GM23248 (cell line): ENCODE measurements at regions not wholly inside any gene's neighbourhood (a gene's known extent, or its start where the extent isn't known, plus 50 kb on each side); places are given as distances from the start of the nearest gene placed in this dataset.

ENCODE experiments used
- DNase-seq: peaks from one replicate; pipeline ENCODE4 v3.0.0-alpha.2; 2015
- H2AFZ ChIP-seq: fragments of 200-600 bp; sonication (generic); 2 replicates; pipeline ENCODE4 v1.6.1; 2016; ENCODE audit warnings: antibody characterized with exemption
- H3F3A ChIP-seq: fragments of 200-600 bp; sonication (generic); 2 replicates; pipeline ENCODE4 v1.6.1; 2016; ENCODE audit warnings: mild to moderate bottlenecking, antibody characterized with exemption, mixed run types; ENCODE audit not compliant: insufficient read depth
- H3K27ac ChIP-seq: fragments of 200-600 bp; sonication (generic); 2 replicates; pipeline ENCODE4 v1.5.1; 2016; ENCODE audit warnings: mild to moderate bottlenecking
- H3K27me3 ChIP-seq: fragments of 200-600 bp; sonication (generic); replicated peaks from 2 replicates; pipeline ENCODE4 v1.6.1; 2016; ENCODE audit warnings: mild to moderate bottlenecking; ENCODE audit not compliant: insufficient read depth
- H3K36me3 ChIP-seq: fragments of 200-600 bp; sonication (generic); 2 replicates; pipeline ENCODE4 v1.6.1; 2016; ENCODE audit warnings: low read depth, mild to moderate bottlenecking
- H3K4me1 ChIP-seq: fragments of 200-600 bp; sonication (generic); 2 replicates; pipeline ENCODE4 v1.6.1; 2016; ENCODE audit warnings: mild to moderate bottlenecking; ENCODE audit not compliant: insufficient read depth
- H3K4me2 ChIP-seq: fragments of 200-600 bp; sonication (generic); one replicate; pipeline ENCODE4 v1.6.1; 2016; ENCODE audit warnings: mild to moderate bottlenecking; ENCODE audit not compliant: unreplicated experiment
- H3K4me3 ChIP-seq: fragments of 200-600 bp; sonication (generic); 2 replicates; pipeline ENCODE4 v1.5.1; 2016; ENCODE audit warnings: mild to moderate bottlenecking
- H3K79me2 ChIP-seq: fragments of 200-600 bp; sonication (generic); 2 replicates; pipeline ENCODE4 v1.6.1; 2016; ENCODE audit warnings: mild to moderate bottlenecking; ENCODE audit not compliant: insufficient read depth
- H3K9ac ChIP-seq: fragments of 200-600 bp; sonication (generic); 2 replicates; pipeline ENCODE4 v1.6.1; 2016; ENCODE audit warnings: mild to moderate bottlenecking
- H3K9me2 ChIP-seq: fragments of 200-600 bp; sonication (generic); 2 replicates; pipeline ENCODE4 v1.6.1; 2016; ENCODE audit warnings: mixed run types, mild to moderate bottlenecking, moderate library complexity; ENCODE audit not compliant: insufficient read depth
- H3K9me3 ChIP-seq: fragments of 200-600 bp; sonication (generic); one replicate; pipeline ENCODE4 v1.6.1; 2017; ENCODE audit warnings: low read depth
- H4K20me1 ChIP-seq: fragments of 200-600 bp; sonication (generic); 2 replicates; pipeline ENCODE4 v1.6.0; 2016; ENCODE audit not compliant: insufficient read depth
- EZH2 ChIP-seq: fragments of 200-600 bp; sonication (generic); IDR thresholded peaks from 2 replicates; pipeline ENCODE4 v1.6.1; 2018; ENCODE audit warnings: antibody characterized with exemption, mild to moderate bottlenecking; ENCODE audit not compliant: insufficient read depth, poor library complexity, severe bottlenecking
- EZH2phosphoT487 ChIP-seq: fragments of 200-600 bp; sonication (generic); IDR thresholded peaks from 2 replicates; pipeline ENCODE4 v1.6.1; 2018; ENCODE audit warnings: antibody characterized with exemption, moderate library complexity, mild to moderate bottlenecking, low read depth; ENCODE audit not compliant: insufficient read depth
- WGBS, 2 experiments: methylation state at CpG; one replicate each; pipeline ENCODE4 v1.1.6; 2015 to 2017; ENCODE audit warnings: low lambda C conversion rate in 2 of 2, low coverage in 1 of 2; ENCODE audit errors: missing lambda C conversion rate in 2 of 2; 5-methylcytosine and 5-hydroxymethylcytosine counted together
- in situ Hi-C: fragments of 300-500 bp; cut with MboI; formaldehyde crosslinking; loops from 2 replicates; pipeline ENCODE4 v1.15.0; 2020

- Histone ChIP-seq H3K9me2 (no peaks in the 10 kb centered on the region), H3K36me3 (no peaks in the 10 kb centered on the region), H3K9ac (no peak overlapping the region), H3K4me3 (no peak overlapping the region), H3K4me2 (no peak overlapping the region), H2AFZ (no peak overlapping the region), H3K79me2 (no peaks in the 10 kb centered on the region), H3F3A (no peaks in the 10 kb centered on the region; the same call in 1 of the 2 replicates), H3K4me1 (no peaks in the 10 kb centered on the region), H3K27ac (peak overlapping the region; percentile 36; the same call in 1 of the 2 replicates), H3K9me3 (no peaks in the 10 kb centered on the region), H3K27me3 (0 out of 2 replicates have a peak, but pooled peaks cover 9% of the 10 kb centered on the region), H4K20me1 (no peaks in the 10 kb centered on the region)
- TF ChIP-seq EZH2phosphoT487, result no peak
- TF ChIP-seq EZH2, result no peak
- in situ Hi-C loops, result loop anchor here (25.0 kb wide), 1 partner anchor 1342 kb away; no protein-coding TSS in a partner anchor
- WGBS, 2 experiments, result 28 to 46% methylated on average over 1 of the region's 1 CpG
- DNase-seq, result peak; percentile 83
Observed at GRCh38 chr9:73219985-73220626, 68.4 kb downstream of the ANXA1 start.

DNA sequence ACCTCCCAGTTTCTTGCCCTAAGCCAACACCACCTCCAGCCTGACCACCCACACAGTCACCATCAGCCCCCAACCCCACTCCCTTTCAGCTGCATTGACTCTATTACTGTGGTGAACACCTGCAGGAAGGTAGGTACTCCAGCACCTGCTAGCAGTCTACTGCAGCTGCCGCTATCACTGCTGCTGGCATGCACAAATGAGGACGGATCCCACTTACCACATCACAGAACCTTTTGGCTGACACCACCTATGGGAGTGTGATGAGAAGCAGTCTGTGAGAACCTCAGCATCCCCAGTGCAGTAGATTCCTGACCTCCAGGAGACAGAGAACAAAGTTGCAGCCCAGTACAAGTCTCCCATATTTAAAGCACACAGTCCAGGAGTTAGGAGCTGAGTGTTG lies 71.9 kb downstream of the ANXA1 start:
- in situ Hi-C loops, result loop anchor here (25.0 kb wide), 1 partner anchor 1339 kb away; no protein-coding TSS in a partner anchor
- H3K9me3 ChIP-seq, result no peaks in the 10 kb centered on the region
- H3K79me2 ChIP-seq, result no peaks in the 10 kb centered on the region
- H3K36me3 ChIP-seq, result no peaks in the 10 kb centered on the region
- WGBS, 2 experiments, result 40 to 47% methylated on average over 2 of the region's 2 CpGs
- H3F3A ChIP-seq, result no peaks in the 10 kb centered on the region; the same call in 1 of the 2 replicates
- H3K4me2 ChIP-seq, result no peak overlapping the region
- H3K27ac ChIP-seq, result no peak overlapping the region
- H3K4me3 ChIP-seq, result no peak overlapping the region
- H3K9me2 ChIP-seq, result no peaks in the 10 kb centered on the region
- DNase-seq, result no peak
- H3K9ac ChIP-seq, result no peak overlapping the region
- TF ChIP-seq EZH2phosphoT487 (no peak), EZH2 (no peak)
- 0 out of 2 replicates have a peak, but pooled peaks cover 7% of the 10 kb centered on the region for H3K27me3 ChIP-seq
- no peak overlapping the region for H2AFZ ChIP-seq
- H4K20me1 ChIP-seq, result no peaks in the 10 kb centered on the region
- no peaks in the 10 kb centered on the region for H3K4me1 ChIP-seq

DNA sequence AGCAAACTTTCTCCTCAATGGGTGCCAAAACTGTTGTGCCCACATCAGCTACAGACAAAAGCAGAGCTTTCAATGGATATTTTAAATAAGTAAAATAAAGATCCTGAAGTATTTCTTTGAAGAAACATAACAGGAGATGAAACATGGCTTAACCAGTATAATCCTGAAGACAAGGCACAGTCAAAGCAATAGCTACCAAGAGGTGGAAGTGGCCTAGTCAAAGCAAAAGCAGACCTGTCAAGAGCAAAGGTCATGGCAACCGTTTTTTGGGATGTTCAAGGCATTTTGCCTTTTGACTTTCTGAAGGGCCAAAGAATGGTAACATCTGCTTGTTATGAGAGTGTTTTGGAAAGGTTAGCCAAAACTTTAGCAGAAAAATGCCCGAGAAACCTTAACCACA lies 77.9 kb downstream of the ANXA1 start:
- in situ Hi-C loops, result no loop called here
- Histone ChIP-seq H4K20me1 (no peaks in the 10 kb centered on the region), H3K4me1 (no peaks in the 10 kb centered on the region), H3K4me2 (no peak overlapping the region), H3K36me3 (no peaks in the 10 kb centered on the region), H3K79me2 (no peaks in the 10 kb centered on the region), H3K9me3 (no peaks in the 10 kb centered on the region), H2AFZ (no peak overlapping the region), H3K9ac (no peak overlapping the region), H3K27me3 (peaks cover 11% of the 10 kb centered on the region; the same call in 1 of the 2 replicates), H3F3A (no peaks in the 10 kb centered on the region), H3K9me2 (no peaks in the 10 kb centered on the region), H3K27ac (no peak overlapping the region), H3K4me3 (no peak overlapping the region)
- TF ChIP-seq EZH2 (no peak), EZH2phosphoT487 (no peak)
- DNase-seq, result no peak
- 9% methylated on average over 2 of the region's 2 CpGs for WGBS, 2 experiments

GRCh38 chr9:73230251-73230650 lies 78.6 kb downstream of the ANXA1 start:
- Histone ChIP-seq H3K9me3 (no peaks in the 10 kb centered on the region), H3K4me1 (no peaks in the 10 kb centered on the region), H3K4me3 (no peak overlapping the region), H4K20me1 (no peaks in the 10 kb centered on the region), H2AFZ (no peak overlapping the region), H3K9me2 (no peaks in the 10 kb centered on the region), H3K36me3 (no peaks in the 10 kb centered on the region), H3K27ac (no peak overlapping the region), H3K79me2 (no peaks in the 10 kb centered on the region), H3K27me3 (peaks cover 5% of the 10 kb centered on the region; the same call in 1 of the 2 replicates), H3F3A (no peaks in the 10 kb centered on the region), H3K4me2 (no peak overlapping the region), H3K9ac (no peak overlapping the region)
- no peak for TF ChIP-seq EZH2phosphoT487
- no peak for TF ChIP-seq EZH2
- 10 to 13% methylated on average over 2 of the region's 2 CpGs for WGBS, 2 experiments
- in situ Hi-C loops, result no loop called here
- no peak for DNase-seq
